HepG2 (cell line): ENCODE measurements at regions not wholly inside any gene's neighbourhood (a gene's known extent, or its start where the extent isn't known, plus 50 kb on each side); places are given as distances from the start of the nearest gene placed in this dataset.

ENCODE experiments used
- ATAC-seq: fragments of 200-7000 bp; cut with Tn5 transposase; 3 replicates; pipeline ENCODE4 v1.9.1; 2020; ENCODE audit warnings: mild to moderate bottlenecking, moderate library complexity
- BruUV-seq: library from RNA; stranded (reverse); fragments of 400-500 nt; replicated peaks from 2 replicates; lab custom pipeline; 2021; lab: Mats Ljungman, UMichigan
- CTCF ChIA-PET: fragments of 300-600 bp; formaldehyde crosslinking; extraction: SDS; loops from one replicate; lab custom pipeline; 2021; ENCODE audit warnings: low total read pairs, inconsistent platforms, low intra/inter-chr PET ratio; lab: Yijun Ruan, JAX
- POLR2A ChIA-PET: fragments of 350-600 bp; sonication (Branson Sonifier 250); formaldehyde crosslinking; loops from one replicate; lab custom pipeline; 2020; ENCODE audit warnings: antibody characterized with exemption, inconsistent platforms; lab: Yijun Ruan, JAX
- DNase-seq: peaks from one replicate; pipeline ENCODE4 v3.0.0-alpha.2; 2015; ENCODE audit warnings: low spot score
- FAIRE-seq: peaks from 3 replicates; lab custom pipeline; 2011; peaks lifted over from hg19 to GRCh38; lab: Jason Lieb, UNC
- H2AFZ ChIP-seq: one replicate; pipeline ENCODE4 v1.6.1; 2011; ENCODE audit warnings: low read length, inconsistent platforms
- H3K27ac ChIP-seq: fragments of 300-600 bp; 3 replicates; pipeline ENCODE4 v1.8.0; 2011; ENCODE audit warnings: mixed run types, mild to moderate bottlenecking, mixed read lengths, low read length, inconsistent platforms; ENCODE audit not compliant: insufficient read depth; ENCODE audit errors: extremely low read length
- H3K27me3 ChIP-seq, 2 experiments: fragments of 200-600 bp in 1 of 2; 2 replicates in 1 of 2; 3 replicates in 1 of 2; pipeline versions ENCODE4 v1.6.0 to v1.8.0; 2011; ENCODE audit warnings: low read length in 2 of 2, mild to moderate bottlenecking in 2 of 2, moderate library complexity in 2 of 2, inconsistent platforms in 1 of 2; ENCODE audit not compliant: insufficient read depth in 2 of 2, control insufficient read depth in 1 of 2
- H3K36me3 ChIP-seq, 2 experiments: fragments of 200-600 bp in 1 of 2; replicated peaks in 1 of 2; 2 replicates in 1 of 2; 3 replicates in 1 of 2; pipeline versions ENCODE4 v1.5.1 to v1.8.0; 2011; ENCODE audit warnings: low read length in 2 of 2, inconsistent platforms in 1 of 2; ENCODE audit not compliant: insufficient read depth in 2 of 2, control insufficient read depth in 1 of 2
- H3K4me1 ChIP-seq: 2 replicates; pipeline ENCODE4 v1.5.1; 2012; ENCODE audit warnings: low read length, inconsistent platforms; ENCODE audit not compliant: insufficient read depth
- H3K4me2 ChIP-seq: 2 replicates; pipeline ENCODE4 v1.6.0; 2011; ENCODE audit warnings: low read depth, low read length, inconsistent platforms
- H3K4me3 ChIP-seq, 3 experiments: fragments of 200-600 bp in 1 of 3; sonication (generic), shearing (Covaris generic) in 1 of 3; replicated peaks in 1 of 3; 2 replicates each; pipeline ENCODE4 v1.5.1; 2011 to 2016; ENCODE audit warnings: low read length in 3 of 3, inconsistent platforms in 2 of 3, low read depth in 2 of 3, mild to moderate bottlenecking in 2 of 3, control low read depth in 1 of 3, mixed read lengths in 1 of 3; ENCODE audit not compliant: insufficient read depth in 1 of 3
- H3K79me2 ChIP-seq: one replicate; pipeline ENCODE4 v1.6.1; 2011; ENCODE audit warnings: low read length, inconsistent platforms; ENCODE audit not compliant: insufficient read depth
- H3K9ac ChIP-seq: 2 replicates; pipeline ENCODE4 v1.6.0; 2011; ENCODE audit warnings: mild to moderate bottlenecking, low read depth, low read length, inconsistent platforms; ENCODE audit not compliant: insufficient read depth
- H3K9me3 ChIP-seq: 2 replicates; pipeline ENCODE4 v1.5.1; 2012; ENCODE audit warnings: mild to moderate bottlenecking, low read length
- H4K20me1 ChIP-seq: 2 replicates; pipeline ENCODE4 v1.6.0; 2011; ENCODE audit warnings: inconsistent platforms, mild to moderate bottlenecking, low read length, moderate library complexity; ENCODE audit not compliant: insufficient read depth
- ADNP ChIP-seq: sonication (generic); formaldehyde crosslinking; IDR thresholded peaks from 2 replicates; pipeline ENCODE4 v1.4.0; 2020; ENCODE audit warnings: missing genetic modification reagents
- FOSL2 ChIP-seq: sonication (generic); formaldehyde crosslinking; IDR thresholded peaks from 2 replicates; pipeline ENCODE4 v1.4.0; 2020; ENCODE audit warnings: missing genetic modification reagents
- FOXP1 ChIP-seq, 2 experiments: fragments of 450-650 bp in 1 of 2; IDR thresholded peaks; 2 replicates each; pipeline ENCODE4 v1.6.1; 2017 to 2018; ENCODE audit warnings: antibody characterized with exemption in 1 of 2
- ZNF703 ChIP-seq: sonication (generic); formaldehyde crosslinking; IDR thresholded peaks from 2 replicates; pipeline ENCODE4 v1.5.1; 2020; ENCODE audit warnings: missing genetic modification reagents, mild to moderate bottlenecking, moderate library complexity, borderline replicate concordance
- WGBS: methylation state at CpG from one replicate; pipeline ENCODE4 v1.1.6; 2017; ENCODE audit warnings: low lambda C conversion rate; 5-methylcytosine and 5-hydroxymethylcytosine counted together
- in situ Hi-C: cut with HindIII; loops from 2 replicates; pipeline ENCODE4 v1.10.0; 2017; ENCODE audit warnings: low pct_unique_long_range_greater_than_20kb; ENCODE audit not compliant: extremely low pct_ligation_motif_present
- intact Hi-C: fragments of 100-400 bp; cut with micrococcal nuclease; formaldehyde crosslinking; loops from one replicate; pipeline ENCODE4 v1.10.0; 2022; ENCODE audit not compliant: unreplicated experiment
- TF ChIP-seq, protein P1 (sequence below), 2 experiments: sonication (generic) in 1 of 2; formaldehyde crosslinking in 1 of 2; IDR thresholded peaks; 2 replicates each; pipeline versions ENCODE4 v1.5.1 to v1.6.1; 2011 to 2020; ENCODE audit warnings: borderline replicate concordance in 1 of 2, low read depth in 1 of 2, low read length in 1 of 2, mild to moderate bottlenecking in 1 of 2, missing genetic modification reagents in 1 of 2, moderate library complexity in 1 of 2
- TF ChIP-seq, protein P2 (sequence below): sonication (generic); formaldehyde crosslinking; IDR thresholded peaks from 2 replicates; pipeline ENCODE4 v1.9.0; 2021; ENCODE audit warnings: missing genetic modification reagents, borderline replicate concordance
- TF ChIP-seq, protein P3 (sequence below): sonication (generic); formaldehyde crosslinking; IDR thresholded peaks from 2 replicates; pipeline ENCODE4 v1.4.0; 2020; ENCODE audit warnings: missing genetic modification reagents, borderline replicate concordance
- TF ChIP-seq, protein P4 (sequence below): sonication (generic); formaldehyde crosslinking; IDR thresholded peaks from 2 replicates; pipeline ENCODE4 v1.5.0; 2020; ENCODE audit warnings: mild to moderate bottlenecking, missing genetic modification reagents, borderline replicate concordance

DNA sequence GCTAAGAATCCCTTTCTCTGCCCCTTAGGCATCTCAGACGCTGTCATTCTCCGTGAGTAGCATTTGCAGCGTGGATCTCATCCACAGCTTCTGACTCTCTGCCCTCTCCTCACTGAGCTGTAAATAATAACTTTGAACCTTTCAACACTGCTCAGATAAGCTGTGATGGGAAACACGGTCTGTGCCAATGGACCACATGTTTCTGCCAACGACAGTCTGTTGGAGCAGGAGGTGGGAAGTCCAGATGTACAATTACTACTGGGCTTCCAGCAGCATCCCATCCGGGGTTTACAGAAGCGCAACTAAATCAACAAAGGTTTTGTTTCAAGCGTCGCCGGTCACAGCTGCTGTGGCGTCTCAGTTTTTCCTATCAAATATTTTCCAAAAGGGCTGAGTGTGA, 1110.6 kb downstream of the TYW1 start (continued):
- TF ChIP-seq, protein P1, sequence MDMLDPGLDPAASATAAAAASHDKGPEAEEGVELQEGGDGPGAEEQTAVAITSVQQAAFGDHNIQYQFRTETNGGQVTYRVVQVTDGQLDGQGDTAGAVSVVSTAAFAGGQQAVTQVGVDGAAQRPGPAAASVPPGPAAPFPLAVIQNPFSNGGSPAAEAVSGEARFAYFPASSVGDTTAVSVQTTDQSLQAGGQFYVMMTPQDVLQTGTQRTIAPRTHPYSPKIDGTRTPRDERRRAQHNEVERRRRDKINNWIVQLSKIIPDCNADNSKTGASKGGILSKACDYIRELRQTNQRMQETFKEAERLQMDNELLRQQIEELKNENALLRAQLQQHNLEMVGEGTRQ (IDR thresholded peaks at IDR 0.05; ENCODE audit: low read depth, low read length), result no peak
- TF ChIP-seq, protein P1 (CRISPR knock-in tag; IDR thresholded peaks at IDR 0.05; ENCODE audit: borderline replicate concordance), result no peak

DNA sequence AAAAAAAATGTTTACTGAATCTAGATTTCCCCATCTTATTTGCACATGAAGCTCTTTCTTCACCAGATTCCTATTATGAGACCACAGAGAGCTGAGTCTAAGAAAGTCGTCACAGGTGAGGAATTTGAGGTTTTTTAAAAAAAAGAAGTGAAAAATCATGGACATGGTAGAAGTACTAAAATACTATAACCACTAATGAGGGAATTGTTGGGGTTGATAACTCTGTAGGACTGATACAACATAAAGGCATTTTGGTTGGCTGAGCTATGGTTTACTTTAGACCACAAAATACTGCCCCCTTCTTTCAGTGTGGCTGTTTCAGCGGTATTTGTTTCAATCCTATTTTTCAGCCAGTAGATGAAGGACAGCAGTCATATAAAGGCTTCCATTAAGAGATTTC, 1111.3 kb downstream of the TYW1 start:
- no peak for FAIRE-seq
- H3K27me3 ChIP-seq, result no peaks in the 10 kb centered on the region
- H3K4me1 ChIP-seq, result no peaks in the 10 kb centered on the region
- H4K20me1 ChIP-seq, result no peaks in the 10 kb centered on the region
- no peak overlapping the region for H3K4me3 ChIP-seq
- no peak overlapping the region for H3K9ac ChIP-seq
- no peak for DNase-seq
- intact Hi-C loops (no loop called here), in situ Hi-C loops (no loop called here)
- no peaks in the 10 kb centered on the region for H3K36me3 ChIP-seq
- 23% methylated on average over 2 of the region's 2 CpGs for WGBS
- POLR2A ChIA-PET, result no interaction called here
- H3K4me2 ChIP-seq, result no peak overlapping the region
- CTCF ChIA-PET, result no interaction called here
- no peaks in the 10 kb centered on the region for H3K9me3 ChIP-seq
- no peak overlapping the region for H3K27ac ChIP-seq
- no TSS peak for BruUV-seq
- ATAC-seq, result no peak
- no peak overlapping the region for H2AFZ ChIP-seq
- H3K79me2 ChIP-seq, result no peaks in the 10 kb centered on the region
- TF ChIP-seq FOSL2 (CRISPR knock-in tag) (no peak), ADNP (CRISPR knock-in tag) (no peak), ZNF703 (CRISPR knock-in tag) (no peak), FOXP1 (IDR thresholded peaks at IDR 0.05) (no peak), FOXP1 (CRISPR knock-in tag; IDR thresholded peaks at IDR 0.05) (no peak)
- TF ChIP-seq, protein P2, sequence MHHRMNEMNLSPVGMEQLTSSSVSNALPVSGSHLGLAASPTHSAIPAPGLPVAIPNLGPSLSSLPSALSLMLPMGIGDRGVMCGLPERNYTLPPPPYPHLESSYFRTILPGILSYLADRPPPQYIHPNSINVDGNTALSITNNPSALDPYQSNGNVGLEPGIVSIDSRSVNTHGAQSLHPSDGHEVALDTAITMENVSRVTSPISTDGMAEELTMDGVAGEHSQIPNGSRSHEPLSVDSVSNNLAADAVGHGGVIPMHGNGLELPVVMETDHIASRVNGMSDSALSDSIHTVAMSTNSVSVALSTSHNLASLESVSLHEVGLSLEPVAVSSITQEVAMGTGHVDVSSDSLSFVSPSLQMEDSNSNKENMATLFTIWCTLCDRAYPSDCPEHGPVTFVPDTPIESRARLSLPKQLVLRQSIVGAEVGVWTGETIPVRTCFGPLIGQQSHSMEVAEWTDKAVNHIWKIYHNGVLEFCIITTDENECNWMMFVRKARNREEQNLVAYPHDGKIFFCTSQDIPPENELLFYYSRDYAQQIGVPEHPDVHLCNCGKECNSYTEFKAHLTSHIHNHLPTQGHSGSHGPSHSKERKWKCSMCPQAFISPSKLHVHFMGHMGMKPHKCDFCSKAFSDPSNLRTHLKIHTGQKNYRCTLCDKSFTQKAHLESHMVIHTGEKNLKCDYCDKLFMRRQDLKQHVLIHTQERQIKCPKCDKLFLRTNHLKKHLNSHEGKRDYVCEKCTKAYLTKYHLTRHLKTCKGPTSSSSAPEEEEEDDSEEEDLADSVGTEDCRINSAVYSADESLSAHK (CRISPR knock-in tag), result no peak
- TF ChIP-seq, protein P3, sequence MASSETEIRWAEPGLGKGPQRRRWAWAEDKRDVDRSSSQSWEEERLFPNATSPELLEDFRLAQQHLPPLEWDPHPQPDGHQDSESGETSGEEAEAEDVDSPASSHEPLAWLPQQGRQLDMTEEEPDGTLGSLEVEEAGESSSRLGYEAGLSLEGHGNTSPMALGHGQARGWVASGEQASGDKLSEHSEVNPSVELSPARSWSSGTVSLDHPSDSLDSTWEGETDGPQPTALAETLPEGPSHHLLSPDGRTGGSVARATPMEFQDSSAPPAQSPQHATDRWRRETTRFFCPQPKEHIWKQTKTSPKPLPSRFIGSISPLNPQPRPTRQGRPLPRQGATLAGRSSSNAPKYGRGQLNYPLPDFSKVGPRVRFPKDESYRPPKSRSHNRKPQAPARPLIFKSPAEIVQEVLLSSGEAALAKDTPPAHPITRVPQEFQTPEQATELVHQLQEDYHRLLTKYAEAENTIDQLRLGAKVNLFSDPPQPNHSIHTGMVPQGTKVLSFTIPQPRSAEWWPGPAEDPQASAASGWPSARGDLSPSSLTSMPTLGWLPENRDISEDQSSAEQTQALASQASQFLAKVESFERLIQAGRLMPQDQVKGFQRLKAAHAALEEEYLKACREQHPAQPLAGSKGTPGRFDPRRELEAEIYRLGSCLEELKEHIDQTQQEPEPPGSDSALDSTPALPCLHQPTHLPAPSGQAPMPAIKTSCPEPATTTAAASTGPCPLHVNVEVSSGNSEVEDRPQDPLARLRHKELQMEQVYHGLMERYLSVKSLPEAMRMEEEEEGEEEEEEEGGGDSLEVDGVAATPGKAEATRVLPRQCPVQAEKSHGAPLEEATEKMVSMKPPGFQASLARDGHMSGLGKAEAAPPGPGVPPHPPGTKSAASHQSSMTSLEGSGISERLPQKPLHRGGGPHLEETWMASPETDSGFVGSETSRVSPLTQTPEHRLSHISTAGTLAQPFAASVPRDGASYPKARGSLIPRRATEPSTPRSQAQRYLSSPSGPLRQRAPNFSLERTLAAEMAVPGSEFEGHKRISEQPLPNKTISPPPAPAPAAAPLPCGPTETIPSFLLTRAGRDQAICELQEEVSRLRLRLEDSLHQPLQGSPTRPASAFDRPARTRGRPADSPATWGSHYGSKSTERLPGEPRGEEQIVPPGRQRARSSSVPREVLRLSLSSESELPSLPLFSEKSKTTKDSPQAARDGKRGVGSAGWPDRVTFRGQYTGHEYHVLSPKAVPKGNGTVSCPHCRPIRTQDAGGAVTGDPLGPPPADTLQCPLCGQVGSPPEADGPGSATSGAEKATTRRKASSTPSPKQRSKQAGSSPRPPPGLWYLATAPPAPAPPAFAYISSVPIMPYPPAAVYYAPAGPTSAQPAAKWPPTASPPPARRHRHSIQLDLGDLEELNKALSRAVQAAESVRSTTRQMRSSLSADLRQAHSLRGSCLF (CRISPR knock-in tag), result no peak
- TF ChIP-seq, protein P4, sequence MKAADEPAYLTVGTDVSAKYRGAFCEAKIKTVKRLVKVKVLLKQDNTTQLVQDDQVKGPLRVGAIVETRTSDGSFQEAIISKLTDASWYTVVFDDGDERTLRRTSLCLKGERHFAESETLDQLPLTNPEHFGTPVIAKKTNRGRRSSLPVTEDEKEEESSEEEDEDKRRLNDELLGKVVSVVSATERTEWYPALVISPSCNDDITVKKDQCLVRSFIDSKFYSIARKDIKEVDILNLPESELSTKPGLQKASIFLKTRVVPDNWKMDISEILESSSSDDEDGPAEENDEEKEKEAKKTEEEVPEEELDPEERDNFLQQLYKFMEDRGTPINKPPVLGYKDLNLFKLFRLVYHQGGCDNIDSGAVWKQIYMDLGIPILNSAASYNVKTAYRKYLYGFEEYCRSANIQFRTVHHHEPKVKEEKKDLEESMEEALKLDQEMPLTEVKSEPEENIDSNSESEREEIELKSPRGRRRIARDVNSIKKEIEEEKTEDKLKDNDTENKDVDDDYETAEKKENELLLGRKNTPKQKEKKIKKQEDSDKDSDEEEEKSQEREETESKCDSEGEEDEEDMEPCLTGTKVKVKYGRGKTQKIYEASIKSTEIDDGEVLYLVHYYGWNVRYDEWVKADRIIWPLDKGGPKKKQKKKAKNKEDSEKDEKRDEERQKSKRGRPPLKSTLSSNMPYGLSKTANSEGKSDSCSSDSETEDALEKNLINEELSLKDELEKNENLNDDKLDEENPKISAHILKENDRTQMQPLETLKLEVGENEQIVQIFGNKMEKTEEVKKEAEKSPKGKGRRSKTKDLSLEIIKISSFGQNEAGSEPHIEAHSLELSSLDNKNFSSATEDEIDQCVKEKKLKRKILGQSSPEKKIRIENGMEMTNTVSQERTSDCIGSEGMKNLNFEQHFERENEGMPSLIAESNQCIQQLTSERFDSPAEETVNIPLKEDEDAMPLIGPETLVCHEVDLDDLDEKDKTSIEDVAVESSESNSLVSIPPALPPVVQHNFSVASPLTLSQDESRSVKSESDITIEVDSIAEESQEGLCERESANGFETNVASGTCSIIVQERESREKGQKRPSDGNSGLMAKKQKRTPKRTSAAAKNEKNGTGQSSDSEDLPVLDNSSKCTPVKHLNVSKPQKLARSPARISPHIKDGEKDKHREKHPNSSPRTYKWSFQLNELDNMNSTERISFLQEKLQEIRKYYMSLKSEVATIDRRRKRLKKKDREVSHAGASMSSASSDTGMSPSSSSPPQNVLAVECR (CRISPR knock-in tag), result no peak
